ENCODE measurements at regions not wholly inside any gene's neighbourhood (a gene's known extent, or its start where the extent isn't known, plus 50 kb on each side); places are given as distances from the start of the nearest gene placed in this dataset.

GRCh38 chr21:26351661-26352060, 181.1 kb upstream of the APP start:
- TF ChIP-seq POLR2A (IDR thresholded peaks at IDR 0.05; ENCODE audit: low read length) (no peak), GATA1 (IDR thresholded peaks at IDR 0.05; ENCODE audit: low read depth, low read length) (no peak)
